ENCODE measurements at regions not wholly inside any gene's neighbourhood (a gene's known extent, or its start where the extent isn't known, plus 50 kb on each side); places are given as distances from the start of the nearest gene placed in this dataset.

- Mint-ChIP-seq H3K4me1 (no peaks in the 10 kb centered on the region), H3K36me3 (ENCODE audit: low read depth) (peaks cover 3% of the 10 kb centered on the region), H3K27me3 (ENCODE audit: low read depth) (no peaks in the 10 kb centered on the region), H3K27ac (ENCODE audit: unreplicated experiment) (peak overlapping the region; percentile 53), H3K9me3 (peaks cover 5% of the 10 kb centered on the region), H3K4me3 (no peak overlapping the region)
- no peak for DNase-seq (ENCODE audit: low read depth, low spot score)
- TF ChIP-seq, protein P1, sequence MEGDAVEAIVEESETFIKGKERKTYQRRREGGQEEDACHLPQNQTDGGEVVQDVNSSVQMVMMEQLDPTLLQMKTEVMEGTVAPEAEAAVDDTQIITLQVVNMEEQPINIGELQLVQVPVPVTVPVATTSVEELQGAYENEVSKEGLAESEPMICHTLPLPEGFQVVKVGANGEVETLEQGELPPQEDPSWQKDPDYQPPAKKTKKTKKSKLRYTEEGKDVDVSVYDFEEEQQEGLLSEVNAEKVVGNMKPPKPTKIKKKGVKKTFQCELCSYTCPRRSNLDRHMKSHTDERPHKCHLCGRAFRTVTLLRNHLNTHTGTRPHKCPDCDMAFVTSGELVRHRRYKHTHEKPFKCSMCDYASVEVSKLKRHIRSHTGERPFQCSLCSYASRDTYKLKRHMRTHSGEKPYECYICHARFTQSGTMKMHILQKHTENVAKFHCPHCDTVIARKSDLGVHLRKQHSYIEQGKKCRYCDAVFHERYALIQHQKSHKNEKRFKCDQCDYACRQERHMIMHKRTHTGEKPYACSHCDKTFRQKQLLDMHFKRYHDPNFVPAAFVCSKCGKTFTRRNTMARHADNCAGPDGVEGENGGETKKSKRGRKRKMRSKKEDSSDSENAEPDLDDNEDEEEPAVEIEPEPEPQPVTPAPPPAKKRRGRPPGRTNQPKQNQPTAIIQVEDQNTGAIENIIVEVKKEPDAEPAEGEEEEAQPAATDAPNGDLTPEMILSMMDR (conservative IDR thresholded peaks at IDR 0.05), result no peak
Observed at GRCh38 chr18:56516789-56517188, 121.6 kb downstream of the TXNL1 start.

- no peak for DNase-seq (ENCODE audit: low read depth, low spot score)
- no peaks in the 10 kb centered on the region for H3K27me3 Mint-ChIP-seq (ENCODE audit: low read depth)
- TF ChIP-seq, protein P1 (conservative IDR thresholded peaks at IDR 0.05), result no peak
- H3K9me3 Mint-ChIP-seq, result peaks cover 5% of the 10 kb centered on the region
- no peaks in the 10 kb centered on the region for H3K4me1 Mint-ChIP-seq
- H3K27ac Mint-ChIP-seq (ENCODE audit: unreplicated experiment), result no peak overlapping the region
- no peak overlapping the region for H3K4me3 Mint-ChIP-seq
- peaks cover 3% of the 10 kb centered on the region for H3K36me3 Mint-ChIP-seq (ENCODE audit: low read depth)
Observed at GRCh38 chr18:56515522-56515921, 122.9 kb downstream of the TXNL1 start.

GRCh38 chr18:56511996-56512395 lies 126.4 kb downstream of the TXNL1 start:
- Mint-ChIP-seq H3K4me3 (no peak overlapping the region), H3K27me3 (ENCODE audit: low read depth) (no peaks in the 10 kb centered on the region), H3K27ac (ENCODE audit: unreplicated experiment) (no peak overlapping the region)

DNA sequence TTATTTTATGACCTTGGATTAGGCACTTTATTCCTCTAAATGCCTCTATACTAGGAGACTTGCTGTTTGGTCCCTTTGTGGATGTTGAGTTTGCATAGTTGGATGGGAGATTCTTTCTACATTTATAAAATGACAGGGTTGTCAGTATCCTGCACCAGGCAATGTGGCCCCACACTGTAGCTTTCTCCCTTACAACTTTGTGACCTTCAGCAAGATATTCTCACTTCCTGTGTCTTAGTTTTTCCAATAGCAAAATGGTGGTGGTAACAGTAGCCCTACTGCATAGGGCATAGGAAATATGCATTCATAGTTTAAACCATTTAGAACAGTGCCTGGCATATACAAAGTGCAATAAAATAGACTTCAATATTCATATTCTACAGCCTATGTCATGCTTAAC lies 128.3 kb downstream of the TXNL1 start:
- Mint-ChIP-seq H3K4me3 (no peak overlapping the region), H3K27ac (ENCODE audit: unreplicated experiment) (no peak overlapping the region), H3K36me3 (ENCODE audit: low read depth) (no peaks in the 10 kb centered on the region), H3K9me3 (no peaks in the 10 kb centered on the region), H3K4me1 (peaks cover 9% of the 10 kb centered on the region), H3K27me3 (ENCODE audit: low read depth) (no peaks in the 10 kb centered on the region)
- no peak for DNase-seq (ENCODE audit: low read depth, low spot score)
- TF ChIP-seq, protein P1 (conservative IDR thresholded peaks at IDR 0.05), result no peak

More at GRCh38 chr18:56511996-56512395, 126.4 kb downstream of the TXNL1 start:
- Mint-ChIP-seq H3K36me3 (ENCODE audit: low read depth) (no peaks in the 10 kb centered on the region), H3K9me3 (no peaks in the 10 kb centered on the region), H3K4me1 (peaks cover 9% of the 10 kb centered on the region)
- TF ChIP-seq, protein P1 (conservative IDR thresholded peaks at IDR 0.05), result no peak
- DNase-seq (ENCODE audit: low read depth, low spot score), result no peak

- Mint-ChIP-seq H3K36me3 (ENCODE audit: low read depth) (no peaks in the 10 kb centered on the region), H3K27ac (ENCODE audit: unreplicated experiment) (no peak overlapping the region), H3K4me3 (no peak overlapping the region), H3K9me3 (no peaks in the 10 kb centered on the region), H3K4me1 (peaks cover 9% of the 10 kb centered on the region), H3K27me3 (ENCODE audit: low read depth) (no peaks in the 10 kb centered on the region)
- DNase-seq (ENCODE audit: low read depth, low spot score), result no peak
- TF ChIP-seq, protein P1 (conservative IDR thresholded peaks at IDR 0.05), result no peak
Observed at GRCh38 chr18:56509656-56510055, 128.7 kb downstream of the TXNL1 start.
